K562 (cell line): ENCODE measurements at regions not wholly inside any gene's neighbourhood (a gene's known extent, or its start where the extent isn't known, plus 50 kb on each side); places are given as distances from the start of the nearest gene placed in this dataset.

Experiments
- ATAC-seq: fragments of 200-7000 bp; cut with Tn5 transposase; 3 replicates; pipeline ENCODE4 v1.9.1; 2020; ENCODE audit warnings: moderate library complexity
- BruUV-seq: library from RNA; stranded (reverse); fragments of 400-500 nt; replicated peaks from 2 replicates; lab custom pipeline; 2021; lab: Mats Ljungman, UMichigan
- CTCF ChIA-PET: fragments of 300-600 bp; formaldehyde crosslinking; extraction: SDS; loops from one replicate; lab custom pipeline; 2021; ENCODE audit warnings: low intra/inter-chr PET ratio; lab: Yijun Ruan, JAX
- POLR2A ChIA-PET: fragments of 300-600, 350-650 bp; sonication (Branson Sonifier 250); formaldehyde crosslinking; extraction: SDS; loops from one replicate; lab custom pipeline; 2021; ENCODE audit warnings: antibody characterized with exemption, inconsistent platforms; lab: Yijun Ruan, JAX
- DNase-seq, 4 experiments: peaks; one replicate each; pipeline versions ENCODE4 v3.0.0 to v3.0.0-alpha.2; 2011 to 2018; ENCODE audit warnings: low spot score in 3 of 4, mixed read lengths in 3 of 4; ENCODE audit errors: extremely low read depth in 1 of 4
- FAIRE-seq: peaks from 2 replicates; lab custom pipeline; 2011; peaks lifted over from hg19 to GRCh38; lab: Jason Lieb, UNC
- H2AFZ ChIP-seq: 2 replicates; pipeline ENCODE4 v1.6.0; 2011; ENCODE audit warnings: low read depth, low read length, control low read depth, inconsistent platforms
- H3K27ac ChIP-seq: fragments of 200-600 bp; 3 replicates; pipeline ENCODE4 v1.8.0; 2011; ENCODE audit warnings: low read depth, mild to moderate bottlenecking, control low read depth, inconsistent platforms, low read length, moderate library complexity, mixed read lengths; ENCODE audit errors: extremely low read depth
- H3K27me3 ChIP-seq, 2 experiments: fragments of 300-600 bp in 1 of 2; 2 replicates in 1 of 2; 3 replicates in 1 of 2; pipeline versions ENCODE4 v1.6.0 to v1.8.0; 2011; ENCODE audit warnings: inconsistent platforms in 2 of 2, low read length in 2 of 2, mild to moderate bottlenecking in 1 of 2, mixed read lengths in 1 of 2, moderate library complexity in 1 of 2; ENCODE audit not compliant: control insufficient read depth in 2 of 2, insufficient read depth in 2 of 2
- H3K36me3 ChIP-seq: fragments of 300-600 bp; 3 replicates; pipeline ENCODE4 v1.8.0; 2011; ENCODE audit warnings: mild to moderate bottlenecking, low read length, inconsistent platforms; ENCODE audit not compliant: control insufficient read depth, insufficient read depth
- H3K4me1 ChIP-seq, 2 experiments: fragments of 200-600 bp in 1 of 2; replicated peaks in 1 of 2; 2 replicates in 1 of 2; 3 replicates in 1 of 2; pipeline versions ENCODE4 v1.5.1 to v1.8.0; 2011; ENCODE audit warnings: inconsistent platforms in 2 of 2, low read length in 2 of 2, mild to moderate bottlenecking in 1 of 2, mixed read lengths in 1 of 2, moderate library complexity in 1 of 2; ENCODE audit not compliant: control insufficient read depth in 2 of 2, insufficient read depth in 2 of 2
- H3K4me2 ChIP-seq: 2 replicates; pipeline ENCODE4 v1.6.1; 2011; ENCODE audit warnings: low read length, control low read depth, inconsistent platforms, mixed read lengths; ENCODE audit not compliant: insufficient read depth
- H3K4me3 ChIP-seq: fragments of 200-600 bp; sonication (generic), shearing (Covaris generic); 2 replicates; pipeline ENCODE4 v1.5.1; 2016; ENCODE audit warnings: control low read depth, inconsistent platforms
- H3K79me2 ChIP-seq: fragments of 200-600 bp; 3 replicates; pipeline ENCODE4 v1.8.0; 2011; ENCODE audit warnings: low read length, inconsistent platforms; ENCODE audit not compliant: control insufficient read depth, insufficient read depth
- H3K9ac ChIP-seq, 2 experiments: 2 replicates each; pipeline versions ENCODE4 v1.6.0 to v1.6.1; 2011; ENCODE audit warnings: low read depth in 2 of 2, low read length in 2 of 2, control low read depth in 1 of 2, inconsistent platforms in 1 of 2, mild to moderate bottlenecking in 1 of 2, mixed read lengths in 1 of 2; ENCODE audit not compliant: insufficient read depth in 1 of 2
- H3K9me1 ChIP-seq: one replicate; pipeline ENCODE4 v1.6.0; 2011; ENCODE audit warnings: inconsistent platforms, mild to moderate bottlenecking, low read length, moderate library complexity; ENCODE audit not compliant: control insufficient read depth, insufficient read depth
- H3K9me3 ChIP-seq: replicated peaks from 2 replicates; pipeline ENCODE4 v1.5.1; 2011; ENCODE audit warnings: low read depth, low read length, inconsistent platforms; ENCODE audit not compliant: control insufficient read depth, insufficient read depth
- H4K20me1 ChIP-seq: replicated peaks from 2 replicates; pipeline ENCODE4 v1.6.1; 2011; ENCODE audit warnings: low read length, inconsistent platforms, mixed read lengths; ENCODE audit not compliant: control insufficient read depth, insufficient read depth
- FOSL1 ChIP-seq: fragments of 200-800 bp; sonication (Bioruptor generic); conservative IDR thresholded peaks from 2 replicates; pipeline ENCODE4 v1.6.1; 2016; ENCODE audit warnings: missing genetic modification characterization, missing compliant biosample characterization
- FOXJ2 ChIP-seq: fragments of 200-800 bp; sonication (Bioruptor generic); IDR thresholded peaks from 2 replicates; pipeline ENCODE4 v1.6.1; 2016; ENCODE audit warnings: missing genetic modification characterization, missing compliant biosample characterization
- IRF2 ChIP-seq: sonication (generic); formaldehyde crosslinking; IDR thresholded peaks from 2 replicates; pipeline ENCODE4 v1.8.1; 2022; ENCODE audit warnings: mild to moderate bottlenecking, missing genetic modification reagents
- NR2C2 ChIP-seq, 2 experiments: fragments of 200-800 bp in 1 of 2; sonication (Bioruptor generic) in 1 of 2; sonication (generic) in 1 of 2; formaldehyde crosslinking in 1 of 2; IDR thresholded peaks; 2 replicates each; pipeline versions ENCODE4 v1.6.1 to v1.8.0; 2016 to 2022; ENCODE audit warnings: mild to moderate bottlenecking in 1 of 2, missing compliant biosample characterization in 1 of 2, missing genetic modification characterization in 1 of 2, missing genetic modification reagents in 1 of 2
- RBM34 ChIP-seq: fragments of 200-400 bp; formaldehyde crosslinking; IDR thresholded peaks from 2 replicates; pipeline ENCODE4 v1.6.1; 2018; ENCODE audit warnings: low read length, borderline replicate concordance; ENCODE audit not compliant: insufficient read depth
- SP2 ChIP-seq: IDR thresholded peaks from 2 replicates; pipeline ENCODE4 v1.6.1; 2011; ENCODE audit warnings: mild to moderate bottlenecking, low read depth, low read length, moderate library complexity; ENCODE audit not compliant: poor library complexity, severe bottlenecking; ENCODE audit errors: extremely low read depth
- STAT5A ChIP-seq: IDR thresholded peaks from 2 replicates; pipeline ENCODE4 v1.6.1; 2012; ENCODE audit warnings: low read length, inconsistent platforms, borderline replicate concordance
- YBX1 ChIP-seq: fragments of 450-650 bp; IDR thresholded peaks from 2 replicates; pipeline ENCODE4 v1.7.1; 2016; ENCODE audit warnings: mild to moderate bottlenecking
- ZZZ3 ChIP-seq: fragments of 450-650 bp; IDR thresholded peaks from 2 replicates; pipeline ENCODE4 v1.6.1; 2016; ENCODE audit warnings: antibody characterized with exemption, mild to moderate bottlenecking, moderate library complexity
- WGBS: fragments of 100-300 bp; shearing (Covaris generic); methylation state at CpG from one replicate; pipeline ENCODE4 v1.1.6; 2016; ENCODE audit warnings: low coverage, mixed read lengths; ENCODE audit not compliant: insufficient coverage; ENCODE audit errors: missing lambda C conversion rate; 5-methylcytosine and 5-hydroxymethylcytosine counted together
- in situ Hi-C: fragments of 300-500 bp; cut with MboI; formaldehyde crosslinking; loops from 4 replicates; pipeline ENCODE4 v1.15.0; 2018; ENCODE audit warnings: inconsistent platforms, mixed read lengths
- intact Hi-C: fragments of 100-400 bp; cut with micrococcal nuclease; formaldehyde crosslinking; loops from 2 replicates; pipeline ENCODE4 v1.14.2; 2022
- TF ChIP-seq, protein P1 (sequence below), 3 experiments: fragments of 200-800 bp in 1 of 3; fragments of 250-450 bp in 1 of 3; fragments of 450-650 bp in 1 of 3; sonication (Bioruptor Pico) in 1 of 3; sonication (Bioruptor generic) in 1 of 3; formaldehyde crosslinking in 1 of 3; IDR thresholded peaks; 2 replicates each; pipeline versions ENCODE4 v1.6.1 to v1.8.0; 2016 to 2022; ENCODE audit warnings: mild to moderate bottlenecking in 2 of 3, missing genetic modification characterization in 2 of 3, missing compliant biosample characterization in 1 of 3, moderate library complexity in 1 of 3

DNA sequence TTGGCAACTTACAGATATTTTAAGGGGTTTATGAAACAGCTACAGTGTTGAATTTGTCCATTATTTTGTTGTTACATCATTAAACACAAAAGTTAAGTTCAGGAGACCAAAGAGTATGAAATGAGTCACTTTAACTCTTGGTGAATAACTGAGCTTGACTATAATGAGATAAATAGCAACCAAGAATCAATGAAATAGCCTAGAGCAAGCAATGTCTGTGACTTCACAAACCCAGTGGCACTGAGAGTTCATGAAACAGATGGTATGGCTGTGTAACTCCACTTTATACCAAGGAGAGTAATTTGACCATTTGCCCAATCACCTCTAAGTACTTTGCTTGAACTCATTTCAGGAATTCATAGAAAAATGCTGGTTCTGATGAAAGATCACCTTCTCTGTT, 169.6 kb upstream of the GADL1 start (continued):
- TF ChIP-seq, protein P1, sequence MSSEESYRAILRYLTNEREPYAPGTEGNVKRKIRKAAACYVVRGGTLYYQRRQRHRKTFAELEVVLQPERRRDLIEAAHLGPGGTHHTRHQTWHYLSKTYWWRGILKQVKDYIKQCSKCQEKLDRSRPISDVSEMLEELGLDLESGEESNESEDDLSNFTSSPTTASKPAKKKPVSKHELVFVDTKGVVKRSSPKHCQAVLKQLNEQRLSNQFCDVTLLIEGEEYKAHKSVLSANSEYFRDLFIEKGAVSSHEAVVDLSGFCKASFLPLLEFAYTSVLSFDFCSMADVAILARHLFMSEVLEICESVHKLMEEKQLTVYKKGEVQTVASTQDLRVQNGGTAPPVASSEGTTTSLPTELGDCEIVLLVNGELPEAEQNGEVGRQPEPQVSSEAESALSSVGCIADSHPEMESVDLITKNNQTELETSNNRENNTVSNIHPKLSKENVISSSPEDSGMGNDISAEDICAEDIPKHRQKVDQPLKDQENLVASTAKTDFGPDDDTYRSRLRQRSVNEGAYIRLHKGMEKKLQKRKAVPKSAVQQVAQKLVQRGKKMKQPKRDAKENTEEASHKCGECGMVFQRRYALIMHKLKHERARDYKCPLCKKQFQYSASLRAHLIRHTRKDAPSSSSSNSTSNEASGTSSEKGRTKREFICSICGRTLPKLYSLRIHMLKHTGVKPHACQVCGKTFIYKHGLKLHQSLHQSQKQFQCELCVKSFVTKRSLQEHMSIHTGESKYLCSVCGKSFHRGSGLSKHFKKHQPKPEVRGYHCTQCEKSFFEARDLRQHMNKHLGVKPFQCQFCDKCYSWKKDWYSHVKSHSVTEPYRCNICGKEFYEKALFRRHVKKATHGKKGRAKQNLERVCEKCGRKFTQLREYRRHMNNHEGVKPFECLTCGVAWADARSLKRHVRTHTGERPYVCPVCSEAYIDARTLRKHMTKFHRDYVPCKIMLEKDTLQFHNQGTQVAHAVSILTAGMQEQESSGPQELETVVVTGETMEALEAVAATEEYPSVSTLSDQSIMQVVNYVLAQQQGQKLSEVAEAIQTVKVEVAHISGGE (CRISPR knock-in tag; IDR thresholded peaks at IDR 0.05) = no peak
- TF ChIP-seq NR2C2 (CRISPR knock-in tag; IDR thresholded peaks at IDR 0.05) (no peak), NR2C2 (tag; IDR thresholded peaks at IDR 0.05) (no peak)

DNA sequence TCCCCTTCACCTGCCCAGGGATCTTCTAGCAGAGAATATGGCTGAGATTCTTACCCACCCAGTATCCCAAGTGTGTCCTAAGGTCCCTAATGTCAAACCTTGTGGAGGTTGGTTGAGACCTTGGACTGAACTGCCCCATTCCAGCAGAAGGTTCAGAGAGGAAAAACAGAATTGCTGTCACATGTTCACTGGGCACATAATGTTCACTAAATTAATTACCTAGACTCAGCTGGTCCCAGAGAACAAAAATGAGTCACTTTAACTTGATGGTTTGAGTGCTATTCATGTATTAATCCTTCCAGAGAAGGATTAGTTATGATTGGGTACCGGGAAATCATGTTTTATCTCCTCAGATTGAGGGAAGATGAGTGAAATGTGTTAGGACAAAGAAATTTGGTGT, 171.3 kb upstream of the GADL1 start:
- no peaks in the 10 kb centered on the region for H3K4me1 ChIP-seq
- DNase-seq = no peak
- H2AFZ ChIP-seq = no peak overlapping the region
- H3K9me1 ChIP-seq = no peaks in the 10 kb centered on the region
- intact Hi-C loops = no loop called here
- H3K4me3 ChIP-seq = no peak overlapping the region
- H3K4me2 ChIP-seq = no peak overlapping the region
- H3K9ac ChIP-seq = no peak overlapping the region
- no peaks in the 10 kb centered on the region for H3K27me3 ChIP-seq
- H4K20me1 ChIP-seq = no peaks in the 10 kb centered on the region
- ChIA-PET CTCF (no interaction called here), POLR2A (interaction anchor here (0.6 to 1.1 kb wide), 2 partner anchors 11 to 21 kb away, joined by 3 read pairs; no protein-coding TSS in a partner anchor)
- ATAC-seq = no peak
- no peaks in the 10 kb centered on the region for H3K79me2 ChIP-seq
- H3K27ac ChIP-seq = no peak overlapping the region
- FAIRE-seq = no peak
- in situ Hi-C loops = no loop called here
- WGBS = 6% methylated on average over 1 of the region's 1 CpG
- no TSS peak for BruUV-seq
- no peaks in the 10 kb centered on the region for H3K36me3 ChIP-seq
- no peaks in the 10 kb centered on the region for H3K9me3 ChIP-seq
- no peak for TF ChIP-seq ZZZ3
- no peak for TF ChIP-seq FOXJ2 (tag)
- no peak for TF ChIP-seq STAT5A
- no peak for TF ChIP-seq FOSL1 (tag)
- no peak for TF ChIP-seq YBX1
- no peak for TF ChIP-seq SP2
- TF ChIP-seq NR2C2 (CRISPR knock-in tag; IDR thresholded peaks at IDR 0.05) = no peak
- no peak for TF ChIP-seq NR2C2 (tag; IDR thresholded peaks at IDR 0.05)
- TF ChIP-seq IRF2 (CRISPR knock-in tag) = no peak
- TF ChIP-seq, protein P1 (CRISPR knock-in tag; IDR thresholded peaks at IDR 0.05) = no peak
- no peak for TF ChIP-seq RBM34
